Spleen (tissue), 11 donors: ENCODE measurements at regions not wholly inside any gene's neighbourhood (a gene's known extent, or its start where the extent isn't known, plus 50 kb on each side); places are given as distances from the start of the nearest gene placed in this dataset.

Experiments
- DNase-seq: peaks from one replicate; pipeline ENCODE4 v3.0.0-alpha.2; 2020
- H3K27ac ChIP-seq, 8 donors: fragments of 200-600 bp; sonication (generic) in 7 of 8; 1 replicate in 4 of 8; 2 replicates in 4 of 8; pipeline versions ENCODE4 v1.5.0 to v1.8.0; 2016 to 2021; ENCODE audit warnings: inconsistent platforms in 4 of 8, mild to moderate bottlenecking in 4 of 8, moderate library complexity in 1 of 8
- H3K27me3 ChIP-seq, 7 donors: fragments of 200-600 bp; sonication (generic) in 6 of 7; replicated peaks in 1 of 7; 1 replicate in 4 of 7; 2 replicates in 3 of 7; pipeline versions ENCODE4 v1.5.0 to v1.8.0; 2016 to 2021; ENCODE audit warnings: inconsistent platforms in 3 of 7, mild to moderate bottlenecking in 1 of 7
- H3K36me3 ChIP-seq, 6 donors: fragments of 200-600 bp; sonication (generic) in 5 of 6; 1 replicate in 4 of 6; 2 replicates in 2 of 6; pipeline versions ENCODE4 v1.5.0 to v1.8.0; 2016 to 2021; ENCODE audit warnings: inconsistent platforms in 2 of 6
- H3K4me1 ChIP-seq, 6 donors: fragments of 200-600 bp; sonication (generic) in 5 of 6; 1 replicate in 3 of 6; 2 replicates in 3 of 6; pipeline versions ENCODE4 v1.5.0 to v1.8.0; 2016 to 2021; ENCODE audit warnings: inconsistent platforms in 3 of 6
- H3K4me3 ChIP-seq, 8 donors: fragments of 200-600 bp; sonication (generic) in 7 of 8; 1 replicate in 4 of 8; 2 replicates in 4 of 8; pipeline versions ENCODE4 v1.5.0 to v1.8.0; 2016 to 2021; ENCODE audit warnings: inconsistent platforms in 4 of 8, mild to moderate bottlenecking in 4 of 8, moderate library complexity in 2 of 8
- H3K9me3 ChIP-seq, 8 donors: fragments of 200-600 bp; sonication (generic) in 7 of 8; 1 replicate in 4 of 8; 2 replicates in 4 of 8; pipeline versions ENCODE4 v1.5.0 to v1.8.0; 2016 to 2021; ENCODE audit warnings: inconsistent platforms in 4 of 8
- POLR2A ChIP-seq, 3 donors: fragments of 450-650 bp; IDR thresholded peaks; one replicate each; pipeline ENCODE4 v1.5.1; 2017; ENCODE audit warnings: antibody characterized with exemption in 3 of 3, mild to moderate bottlenecking in 1 of 3
- POLR2AphosphoS5 ChIP-seq, 3 donors: sonication (generic); formaldehyde crosslinking; IDR thresholded peaks; one replicate each; pipeline ENCODE4 v1.5.1; 2017; ENCODE audit warnings: antibody characterized with exemption in 3 of 3
- WGBS, 5 donors: extraction: QIAGEN DNeasy Blood & Tissue Kit in 3 of 5; methylation state at CpG; one replicate each; pipeline versions ENCODE4 v1.1.5 to v1.1.7; 2013 to 2018; 5-methylcytosine and 5-hydroxymethylcytosine counted together
- intact Hi-C: fragments of 100-400 bp; cut with DNase I; formaldehyde crosslinking; loops from one replicate; pipeline ENCODE4 v1.15.0; 2023; ENCODE audit warnings: low total_unique reads
- TF ChIP-seq, protein P1 (sequence below), 11 experiments: fragments of 200-600 bp in 7 of 11; fragments of 450-650 bp in 4 of 11; sonication (generic) in 4 of 11; IDR thresholded peaks in 8 of 11; conservative IDR thresholded peaks in 3 of 11; 1 replicate in 7 of 11; 2 replicates in 4 of 11; pipeline versions ENCODE4 v1.4.0 to v1.8.0; 2016 to 2021; ENCODE audit warnings: antibody characterized with exemption in 11 of 11, inconsistent platforms in 4 of 11, mild to moderate bottlenecking in 1 of 11
- donor health status: healthy with polysubstance abuse.
- donor health status: DM: no; HTN: no; CAD: no; lungs with moderate emphysema.
- donor health status: DM: no; HTN: no; CAD: no.
- donor health status: Bipolar disorder and iron deficiency.
- donor health status: healthy.
- donor health status: DM: no; HTN: no; CAD: no.
- donor health status: DM: yes; HTN: yes; CAD: no.

DNA sequence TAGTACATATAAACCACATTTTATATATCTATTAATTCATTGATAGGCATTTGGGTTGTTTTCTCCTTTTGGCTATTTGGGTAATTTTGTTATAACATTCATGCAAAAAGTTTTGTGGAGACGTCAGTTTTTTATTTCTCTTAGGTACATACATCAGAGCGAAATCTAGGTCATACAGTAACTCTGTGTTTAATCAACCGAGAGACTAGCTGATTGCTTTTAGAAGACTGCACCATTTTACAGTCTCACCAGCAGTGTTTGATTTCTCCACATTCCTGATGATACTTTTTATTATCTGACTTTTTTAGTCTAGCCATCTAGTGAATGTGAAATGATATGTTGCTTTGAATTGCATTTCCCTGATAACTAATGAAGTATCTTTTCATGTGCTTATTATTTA, 1019.3 kb downstream of the NSUN3 start:
- WGBS, 5 donors, result 83 to 94% (median 86%) methylated on average over 3 of the region's 3 CpGs
- Histone ChIP-seq H3K27ac (no peak overlapping the region), H3K4me1 (no peaks in the 10 kb centered on the region)

DNA sequence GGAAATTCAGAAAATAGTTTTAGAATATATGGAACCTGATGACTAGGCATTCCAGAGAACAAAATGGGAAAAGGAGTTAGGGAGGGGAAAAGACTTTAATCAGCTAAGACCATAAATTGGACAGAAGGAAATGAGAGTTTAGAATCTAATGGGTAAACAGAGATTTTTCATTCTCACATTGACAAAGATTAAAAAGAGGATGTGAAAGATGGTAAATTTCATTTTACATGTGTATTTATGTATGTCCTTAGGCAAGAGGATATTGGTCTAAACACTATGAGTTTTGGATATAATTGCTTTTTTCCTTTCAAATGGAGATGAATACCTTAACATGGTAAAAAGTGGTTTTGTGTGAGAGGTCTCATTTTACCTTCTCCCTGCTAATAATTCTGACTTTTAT, 1021.9 kb downstream of the NSUN3 start:
- Histone ChIP-seq H3K4me1 (no peaks in the 10 kb centered on the region), H3K27ac (no peak overlapping the region), H3K4me3 (no peak overlapping the region), H3K36me3 (no peaks in the 10 kb centered on the region), H3K27me3 (no peaks in the 10 kb centered on the region), H3K9me3 (no peaks in the 10 kb centered on the region)
- DNase-seq, result no peak
- intact Hi-C loops, result no loop called here
- TF ChIP-seq POLR2A (IDR thresholded peaks at IDR 0.05) (no peak), POLR2AphosphoS5 (IDR thresholded peaks at IDR 0.05) (no peak)
- TF ChIP-seq, protein P1, sequence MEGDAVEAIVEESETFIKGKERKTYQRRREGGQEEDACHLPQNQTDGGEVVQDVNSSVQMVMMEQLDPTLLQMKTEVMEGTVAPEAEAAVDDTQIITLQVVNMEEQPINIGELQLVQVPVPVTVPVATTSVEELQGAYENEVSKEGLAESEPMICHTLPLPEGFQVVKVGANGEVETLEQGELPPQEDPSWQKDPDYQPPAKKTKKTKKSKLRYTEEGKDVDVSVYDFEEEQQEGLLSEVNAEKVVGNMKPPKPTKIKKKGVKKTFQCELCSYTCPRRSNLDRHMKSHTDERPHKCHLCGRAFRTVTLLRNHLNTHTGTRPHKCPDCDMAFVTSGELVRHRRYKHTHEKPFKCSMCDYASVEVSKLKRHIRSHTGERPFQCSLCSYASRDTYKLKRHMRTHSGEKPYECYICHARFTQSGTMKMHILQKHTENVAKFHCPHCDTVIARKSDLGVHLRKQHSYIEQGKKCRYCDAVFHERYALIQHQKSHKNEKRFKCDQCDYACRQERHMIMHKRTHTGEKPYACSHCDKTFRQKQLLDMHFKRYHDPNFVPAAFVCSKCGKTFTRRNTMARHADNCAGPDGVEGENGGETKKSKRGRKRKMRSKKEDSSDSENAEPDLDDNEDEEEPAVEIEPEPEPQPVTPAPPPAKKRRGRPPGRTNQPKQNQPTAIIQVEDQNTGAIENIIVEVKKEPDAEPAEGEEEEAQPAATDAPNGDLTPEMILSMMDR (IDR thresholded peaks at IDR 0.05 in 8 of 11, conservative IDR thresholded peaks at IDR 0.05 in 3 of 11), result no peak

More for the DNA sequence above, 1019.3 kb downstream of the NSUN3 start:
- no peaks in the 10 kb centered on the region for H3K27me3 ChIP-seq
- H3K36me3 ChIP-seq, result no peaks in the 10 kb centered on the region
- no peaks in the 10 kb centered on the region for H3K9me3 ChIP-seq
- TF ChIP-seq, protein P1 (IDR thresholded peaks at IDR 0.05 in 8 of 11, conservative IDR thresholded peaks at IDR 0.05 in 3 of 11), result no peak
- TF ChIP-seq POLR2A (IDR thresholded peaks at IDR 0.05), result no peak
- no peak for TF ChIP-seq POLR2AphosphoS5 (IDR thresholded peaks at IDR 0.05)
- H3K4me3 ChIP-seq, result no peak overlapping the region
- DNase-seq, result no peak
- intact Hi-C loops, result no loop called here

DNA sequence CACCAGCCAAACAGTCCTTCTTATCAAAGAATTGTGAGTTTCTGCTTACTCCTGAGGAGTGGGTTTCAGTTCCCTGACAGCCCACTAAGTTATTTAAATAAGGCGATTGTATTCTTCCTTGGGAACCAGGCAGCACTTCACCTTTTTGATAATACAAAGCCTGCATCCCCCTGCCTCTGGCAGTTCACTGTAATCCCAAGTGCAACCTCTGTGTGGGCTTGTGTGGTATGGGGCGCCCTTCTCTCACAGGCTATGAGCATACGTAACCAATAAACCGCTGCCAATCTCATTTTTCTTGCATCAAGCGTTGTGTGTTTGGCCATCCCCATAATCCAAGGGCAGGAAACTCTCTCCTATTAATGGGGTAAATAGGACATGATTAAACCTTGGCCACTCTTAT, 1025.6 kb downstream of the NSUN3 start:
- Histone ChIP-seq H3K27ac (no peak overlapping the region), H3K4me3 (no peak overlapping the region), H3K4me1 (no peaks in the 10 kb centered on the region), H3K9me3 (peaks cover 0 to 11% (median 3%) of the 10 kb centered on the region in 8 donors), H3K27me3 (no peaks in the 10 kb centered on the region), H3K36me3 (no peaks in the 10 kb centered on the region)
- no peak for DNase-seq
- 84 to 90% (median 87%) methylated on average over 5 of the region's 5 CpGs for WGBS, 5 donors
- intact Hi-C loops, result no loop called here
- TF ChIP-seq, protein P1 (IDR thresholded peaks at IDR 0.05 in 8 of 11, conservative IDR thresholded peaks at IDR 0.05 in 3 of 11), result no peak
- no peak for TF ChIP-seq POLR2AphosphoS5 (IDR thresholded peaks at IDR 0.05)
- no peak for TF ChIP-seq POLR2A (IDR thresholded peaks at IDR 0.05)

DNA sequence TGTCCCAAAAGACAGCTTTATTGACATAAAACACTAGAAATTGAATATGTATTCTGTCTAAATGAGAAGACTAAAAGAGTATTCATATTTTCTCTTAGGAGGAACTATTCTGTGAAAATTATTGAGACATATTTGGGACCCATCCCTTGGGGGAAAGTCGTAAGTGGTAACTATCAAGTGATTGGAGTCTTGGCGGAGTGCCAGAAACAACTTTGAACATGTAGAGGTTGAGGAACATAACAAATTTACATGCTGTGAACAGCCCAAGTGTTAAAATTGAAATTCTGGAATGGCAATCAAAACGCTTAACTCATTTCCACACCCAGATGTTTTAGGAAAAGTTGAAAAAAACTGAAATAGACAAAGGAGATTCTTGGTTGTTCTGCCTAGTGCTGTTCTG, 1034.6 kb downstream of the NSUN3 start:
- WGBS, 5 donors, result 71 to 83% (median 73%) methylated on average over 3 of the region's 3 CpGs
- no peaks in the 10 kb centered on the region for H3K36me3 ChIP-seq
- no peaks in the 10 kb centered on the region for H3K27me3 ChIP-seq
- intact Hi-C loops, result no loop called here
- TF ChIP-seq, protein P1 (IDR thresholded peaks at IDR 0.05 in 8 of 11, conservative IDR thresholded peaks at IDR 0.05 in 3 of 11), result no peak
- H3K4me1 ChIP-seq, result no peaks in the 10 kb centered on the region
- no peak overlapping the region for H3K4me3 ChIP-seq
- no peak overlapping the region for H3K27ac ChIP-seq
- DNase-seq, result no peak
- H3K9me3 ChIP-seq, result peaks cover 0 to 8% (median under 1%) of the 10 kb centered on the region in 8 donors
